Pancreas (tissue), 10 donors: ENCODE measurements at regions not wholly inside any gene's neighbourhood (a gene's known extent, or its start where the extent isn't known, plus 50 kb on each side); places are given as distances from the start of the nearest gene placed in this dataset.

ENCODE experiments used
- ATAC-seq, 4 donors: fragments of 200-7000 bp; cut with Tn5 transposase; one replicate each; pipeline versions ENCODE4 v1.8.0 to v1.9.1; 2020; ENCODE audit warnings: mild to moderate bottlenecking in 4 of 4, moderate library complexity in 4 of 4
- DNase-seq, 6 donors: peaks; one replicate each; pipeline ENCODE4 v3.0.0-alpha.2; 2020
- FAIRE-seq: peaks from 2 replicates; lab custom pipeline; 2012; peaks lifted over from hg19 to GRCh38; lab: Jason Lieb, UNC
- H3K27ac ChIP-seq, 4 donors: fragments of 200-600 bp; sonication (generic); 1 replicate in 3 of 4; 2 replicates in 1 of 4; pipeline versions ENCODE4 v1.5.0 to v1.8.0; 2020
- H3K27me3 ChIP-seq, 4 donors: fragments of 200-600 bp; one replicate each; pipeline ENCODE4 v1.8.0; 2021
- H3K36me3 ChIP-seq, 3 donors: fragments of 200-600 bp; sonication (generic) in 1 of 3; one replicate each; pipeline versions ENCODE4 v1.5.0 to v1.8.0; 2020 to 2021
- H3K4me1 ChIP-seq, 3 donors: fragments of 200-600 bp; one replicate each; pipeline ENCODE4 v1.8.0; 2021
- H3K4me3 ChIP-seq, 4 donors: fragments of 200-600 bp; sonication (generic) in 2 of 4; one replicate each; pipeline versions ENCODE4 v1.5.0 to v1.8.0; 2020 to 2021
- H3K9me3 ChIP-seq, 4 donors: fragments of 200-600 bp; one replicate each; pipeline ENCODE4 v1.8.0; 2021
- CTCF ChIP-seq, 4 donors: fragments of 200-600 bp; sonication (generic) in 3 of 4; IDR thresholded peaks; one replicate each; pipeline versions ENCODE4 v1.5.0 to v1.8.0; 2021; ENCODE audit warnings: antibody characterized with exemption in 4 of 4
- WGBS, 2 donors: extraction: QIAGEN DNeasy Blood & Tissue Kit; methylation state at CpG; one replicate each; pipeline ENCODE4 v1.1.7; 2013; 5-methylcytosine and 5-hydroxymethylcytosine counted together
- intact Hi-C, 3 donors: fragments of 100-400 bp; cut with DNase I; formaldehyde crosslinking; loops; one replicate each; pipeline versions ENCODE4 v1.11.1 to v1.14.2; 2022
- donor health status: healthy with polysubstance abuse.
- donor health status: DM: no; HTN: no; CAD: no; lungs with moderate emphysema.
- donor health status: DM: no; HTN: no; CAD: no.
- donor health status: control.
- donor health status: control.
- donor health status: Bipolar disorder and iron deficiency.
- donor health status: DM: yes; HTN: yes; CAD: no.
- donor health status: DM: no; HTN: no; CAD: no.
- donor health status: DM: no; HTN: no; CAD: no.
- donor health status: DM: yes; HTN: yes; CAD: no.

GRCh38 chr17:79340333-79341221 is 266.0 kb downstream of the ENGASE start:
- TF ChIP-seq CTCF (IDR thresholded peaks at IDR 0.05): no peak
- H3K27me3 ChIP-seq: no peaks in the 10 kb centered on the region
- H3K36me3 ChIP-seq: no peaks in the 10 kb centered on the region
- WGBS, 2 donors: 56 to 67% methylated on average over 12 of the region's 12 CpGs
- H3K4me3 ChIP-seq: no peak overlapping the region
- H3K27ac ChIP-seq: no peak overlapping the region
- FAIRE-seq (no peak), DNase-seq (no peak), ATAC-seq (no peak)
- H3K4me1 ChIP-seq: no peaks in the 10 kb centered on the region
- intact Hi-C loops: no loop called here
- H3K9me3 ChIP-seq: no peaks in the 10 kb centered on the region

GRCh38 chr17:79339321-79339720 is 264.7 kb downstream of the ENGASE start:
- no peak for FAIRE-seq
- no peak for TF ChIP-seq CTCF (IDR thresholded peaks at IDR 0.05)
- no peak overlapping the region for H3K4me3 ChIP-seq
- 60 to 67% methylated on average over 7 of the region's 7 CpGs for WGBS, 2 donors
- intact Hi-C loops: no loop called here
- no peaks in the 10 kb centered on the region for H3K9me3 ChIP-seq
- H3K27me3 ChIP-seq: no peaks in the 10 kb centered on the region
- H3K4me1 ChIP-seq: no peaks in the 10 kb centered on the region
- no peak for DNase-seq
- H3K27ac ChIP-seq: no peak overlapping the region
- no peaks in the 10 kb centered on the region for H3K36me3 ChIP-seq
- no peak for ATAC-seq

- Histone ChIP-seq H3K4me1 (no peaks in the 10 kb centered on the region), H3K36me3 (no peaks in the 10 kb centered on the region), H3K4me3 (no peak overlapping the region), H3K27me3 (no peaks in the 10 kb centered on the region), H3K9me3 (no peaks in the 10 kb centered on the region), H3K27ac (no peak overlapping the region)
- WGBS, 2 donors: 43% methylated on average over 4 of the region's 4 CpGs
- intact Hi-C loops: no loop called here
- ATAC-seq: peak in 1 of 4 donors; percentile 24
- no peak for TF ChIP-seq CTCF (IDR thresholded peaks at IDR 0.05)
- DNase-seq: no peak
- FAIRE-seq: no peak
Observed at GRCh38 chr17:79338604-79339003, 264.0 kb downstream of the ENGASE start.

GRCh38 chr17:79338152-79338551 is 263.5 kb downstream of the ENGASE start:
- H3K36me3 ChIP-seq: no peaks in the 10 kb centered on the region
- H3K9me3 ChIP-seq: no peaks in the 10 kb centered on the region
- intact Hi-C loops: no loop called here
- ATAC-seq (no peak), DNase-seq (no peak), FAIRE-seq (no peak)
- H3K4me3 ChIP-seq: no peak overlapping the region
- no peaks in the 10 kb centered on the region for H3K27me3 ChIP-seq
- no peak overlapping the region for H3K27ac ChIP-seq
- no peaks in the 10 kb centered on the region for H3K4me1 ChIP-seq
- no peak for TF ChIP-seq CTCF (IDR thresholded peaks at IDR 0.05)
- WGBS, 2 donors: 42 to 44% methylated on average over 7 of the region's 7 CpGs

GRCh38 chr17:79337053-79337452 is 262.4 kb downstream of the ENGASE start:
- 53 to 63% methylated on average over 8 of the region's 8 CpGs for WGBS, 2 donors

More at GRCh38 chr17:79337053-79337452, 262.4 kb downstream of the ENGASE start:
- Histone ChIP-seq H3K36me3 (no peaks in the 10 kb centered on the region), H3K4me1 (no peaks in the 10 kb centered on the region), H3K27me3 (no peaks in the 10 kb centered on the region), H3K4me3 (no peak overlapping the region), H3K27ac (no peak overlapping the region), H3K9me3 (no peaks in the 10 kb centered on the region)
- TF ChIP-seq CTCF (IDR thresholded peaks at IDR 0.05): no peak
- FAIRE-seq: no peak
- intact Hi-C loops: no loop called here
- no peak for ATAC-seq
- no peak for DNase-seq
